IPS-11a (cell line): ENCODE measurements at regions not wholly inside any gene's neighbourhood (a gene's known extent, or its start where the extent isn't known, plus 50 kb on each side); places are given as distances from the start of the nearest gene placed in this dataset.

ENCODE experiments used
- H3K4me3 ChIP-seq: one replicate; pipeline ENCODE4 v1.5.1; 2013; ENCODE audit warnings: low read depth, low read length, control low read depth

GRCh38 chr4:180565856-180566431, 1677.3 kb upstream of the TENM3 start:
- H3K4me3 ChIP-seq = no peak overlapping the region

GRCh38 chr4:180566492-180566891, 1676.7 kb upstream of the TENM3 start:
- no peak overlapping the region for H3K4me3 ChIP-seq

GRCh38 chr4:180567080-180567479, 1676.1 kb upstream of the TENM3 start:
- no peak overlapping the region for H3K4me3 ChIP-seq

GRCh38 chr4:180571516-180572055, 1671.6 kb upstream of the TENM3 start:
- no peak overlapping the region for H3K4me3 ChIP-seq

GRCh38 chr4:180578175-180578574, 1665.0 kb upstream of the TENM3 start:
- no peak overlapping the region for H3K4me3 ChIP-seq

GRCh38 chr4:180581061-180581460, 1662.1 kb upstream of the TENM3 start:
- H3K4me3 ChIP-seq = no peak overlapping the region

GRCh38 chr4:180587379-180587778, 1655.8 kb upstream of the TENM3 start:
- no peak overlapping the region for H3K4me3 ChIP-seq

- H3K4me3 ChIP-seq = no peak overlapping the region
Measured at GRCh38 chr4:180589575-180589974, 1653.6 kb upstream of the TENM3 start.

GRCh38 chr4:180596888-180597483, 1646.2 kb upstream of the TENM3 start:
- no peak overlapping the region for H3K4me3 ChIP-seq

GRCh38 chr4:180598281-180598680, 1644.9 kb upstream of the TENM3 start:
- no peak overlapping the region for H3K4me3 ChIP-seq

- H3K4me3 ChIP-seq = no peak overlapping the region
Measured at GRCh38 chr4:180603791-180604190, 1639.4 kb upstream of the TENM3 start.

- no peak overlapping the region for H3K4me3 ChIP-seq
Measured at GRCh38 chr4:180610324-180610723, 1632.9 kb upstream of the TENM3 start.

- H3K4me3 ChIP-seq = no peak overlapping the region
Measured at GRCh38 chr4:180615746-180616145, 1627.5 kb upstream of the TENM3 start.

- H3K4me3 ChIP-seq = no peak overlapping the region
Measured at GRCh38 chr4:180617196-180617595, 1626.0 kb upstream of the TENM3 start.

- H3K4me3 ChIP-seq = no peak overlapping the region
Measured at GRCh38 chr4:180618396-180618795, 1624.8 kb upstream of the TENM3 start.

GRCh38 chr4:180619440-180619839, 1623.8 kb upstream of the TENM3 start:
- no peak overlapping the region for H3K4me3 ChIP-seq

GRCh38 chr4:180622254-180622653, 1620.9 kb upstream of the TENM3 start:
- no peak overlapping the region for H3K4me3 ChIP-seq

GRCh38 chr4:180625653-180626052, 1617.5 kb upstream of the TENM3 start:
- no peak overlapping the region for H3K4me3 ChIP-seq

GRCh38 chr4:180630012-180630665, 1613.1 kb upstream of the TENM3 start:
- no peak overlapping the region for H3K4me3 ChIP-seq

GRCh38 chr4:180634306-180634705, 1608.9 kb upstream of the TENM3 start:
- no peak overlapping the region for H3K4me3 ChIP-seq

- H3K4me3 ChIP-seq = no peak overlapping the region
Measured at GRCh38 chr4:180635281-180635680, 1607.9 kb upstream of the TENM3 start.

GRCh38 chr4:180636696-180637404, 1606.4 kb upstream of the TENM3 start:
- H3K4me3 ChIP-seq = no peak overlapping the region
